ENCODE measurements at regions not wholly inside any gene's neighbourhood (a gene's known extent, or its start where the extent isn't known, plus 50 kb on each side); places are given as distances from the start of the nearest gene placed in this dataset.

DNA sequence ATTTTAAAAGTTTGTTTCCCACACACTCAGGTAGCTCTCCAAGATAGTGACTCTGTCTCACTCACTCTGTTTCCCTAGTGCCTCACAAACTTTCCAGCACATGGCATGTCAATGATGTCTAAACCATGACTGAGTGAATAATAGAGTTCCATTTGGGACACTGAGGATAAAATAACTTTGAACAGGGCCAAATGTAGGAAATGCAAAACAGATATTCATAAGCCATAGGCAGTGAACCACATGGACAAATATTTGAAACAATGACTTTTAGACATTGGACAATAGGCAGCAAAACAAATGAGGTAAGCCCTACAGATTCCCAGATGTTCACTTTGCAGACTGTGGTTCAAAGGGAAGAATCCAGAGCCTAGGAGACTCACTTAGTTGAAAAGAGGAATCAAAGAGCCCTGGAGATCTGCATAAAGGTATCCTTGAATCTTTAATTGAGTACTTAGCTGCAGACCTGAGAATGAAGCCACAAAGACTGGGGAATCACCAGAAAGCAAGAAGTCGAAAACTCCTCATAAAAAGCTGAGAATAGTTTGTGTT, 173.3 kb downstream of the FAM76B start:
- no peak for TF ChIP-seq POLR2AphosphoS5 (IDR thresholded peaks at IDR 0.05; ENCODE audit: low read depth, low read length)
- TF ChIP-seq POLR2A (IDR thresholded peaks at IDR 0.05; ENCODE audit: low read depth, low read length), result no peak
- no peak for TF ChIP-seq TAF1 (IDR thresholded peaks at IDR 0.05; ENCODE audit: borderline replicate concordance, low read depth, low read length)
